Neural progenitor cell (in vitro differentiated cells): ENCODE measurements at regions not wholly inside any gene's neighbourhood (a gene's known extent, or its start where the extent isn't known, plus 50 kb on each side); places are given as distances from the start of the nearest gene placed in this dataset.
A peak's percentile ranks its signal among the peaks of the same experiment; 100 is the strongest.

Source experiments
- DNase-seq: peaks from one replicate; pipeline ENCODE4 v3.0.0-alpha.2; 2016; ENCODE audit warnings: low spot score
- H2AFZ ChIP-seq: fragments of 200-600 bp; sonication (generic); replicated peaks from 2 replicates; pipeline ENCODE4 v1.6.1; 2016; ENCODE audit warnings: antibody characterized with exemption
- H3F3A ChIP-seq: fragments of 200-600 bp; sonication (generic); 2 replicates; pipeline ENCODE4 v1.6.1; 2016; ENCODE audit warnings: antibody characterized with exemption, low read depth
- H3K27ac ChIP-seq: fragments of 200-600 bp; sonication (generic); 2 replicates; pipeline ENCODE4 v1.5.1; 2016; ENCODE audit warnings: mild to moderate bottlenecking
- H3K27me3 ChIP-seq: fragments of 200-600 bp; sonication (generic); 2 replicates; pipeline ENCODE4 v1.6.1; 2016; ENCODE audit warnings: mild to moderate bottlenecking, moderate library complexity
- H3K36me3 ChIP-seq: fragments of 200-600 bp; sonication (generic); 2 replicates; pipeline ENCODE4 v1.5.1; 2016
- H3K4me1 ChIP-seq: fragments of 200-600 bp; sonication (generic); 2 replicates; pipeline ENCODE4 v1.6.1; 2016; ENCODE audit warnings: mixed run types
- H3K4me2 ChIP-seq: fragments of 200-600 bp; sonication (generic); 2 replicates; pipeline ENCODE4 v1.6.1; 2016
- H3K4me3 ChIP-seq: fragments of 200-600 bp; sonication (generic); 2 replicates; pipeline ENCODE4 v1.5.1; 2016
- H3K79me2 ChIP-seq: fragments of 200-600 bp; sonication (generic); 2 replicates; pipeline ENCODE4 v1.6.1; 2016; ENCODE audit warnings: low read depth
- H3K9ac ChIP-seq: fragments of 200-600 bp; sonication (generic); 2 replicates; pipeline ENCODE4 v1.6.1; 2016
- H3K9me3 ChIP-seq: fragments of 200-600 bp; sonication (generic); 2 replicates; pipeline ENCODE4 v1.5.1; 2016; ENCODE audit warnings: low read depth
- H4K20me1 ChIP-seq: fragments of 200-600 bp; sonication (generic); 2 replicates; pipeline ENCODE4 v1.6.1; 2016; ENCODE audit warnings: low read depth
- H3K27ac Mint-ChIP-seq: 3 replicates; pipeline ENCODE4 v1.8.0; 2021; ENCODE audit warnings: mixed read lengths
- H3K27me3 Mint-ChIP-seq: 2 replicates; pipeline ENCODE4 v1.8.0; 2022; ENCODE audit warnings: low read depth, mild to moderate bottlenecking, inconsistent platforms, moderate library complexity, mixed read lengths; ENCODE audit not compliant: insufficient read depth
- H3K36me3 Mint-ChIP-seq: 3 replicates; pipeline ENCODE4 v1.8.0; 2021; ENCODE audit warnings: mixed read lengths
- H3K4me1 Mint-ChIP-seq: 3 replicates; pipeline ENCODE4 v1.8.0; 2021; ENCODE audit warnings: mixed read lengths
- H3K4me3 Mint-ChIP-seq: 3 replicates; pipeline ENCODE4 v1.8.0; 2021; ENCODE audit warnings: mild to moderate bottlenecking, moderate library complexity, mixed read lengths
- H3K9me3 Mint-ChIP-seq: 3 replicates; pipeline ENCODE4 v1.8.0; 2020; ENCODE audit warnings: mixed read lengths
- CTCF ChIP-seq: fragments of 200-600 bp; sonication (generic); IDR thresholded peaks from 2 replicates; pipeline ENCODE4 v1.5.1; 2017; ENCODE audit warnings: antibody characterized with exemption, mild to moderate bottlenecking
- EZH2 ChIP-seq: fragments of 200-600 bp; sonication (generic); IDR thresholded peaks from 2 replicates; pipeline ENCODE4 v1.6.1; 2017; ENCODE audit warnings: antibody characterized with exemption, mild to moderate bottlenecking, moderate library complexity
- EZH2phosphoT487 ChIP-seq: fragments of 200-600 bp; sonication (generic); IDR thresholded peaks from 2 replicates; pipeline ENCODE4 v1.6.1; 2017; ENCODE audit warnings: antibody characterized with exemption

DNA sequence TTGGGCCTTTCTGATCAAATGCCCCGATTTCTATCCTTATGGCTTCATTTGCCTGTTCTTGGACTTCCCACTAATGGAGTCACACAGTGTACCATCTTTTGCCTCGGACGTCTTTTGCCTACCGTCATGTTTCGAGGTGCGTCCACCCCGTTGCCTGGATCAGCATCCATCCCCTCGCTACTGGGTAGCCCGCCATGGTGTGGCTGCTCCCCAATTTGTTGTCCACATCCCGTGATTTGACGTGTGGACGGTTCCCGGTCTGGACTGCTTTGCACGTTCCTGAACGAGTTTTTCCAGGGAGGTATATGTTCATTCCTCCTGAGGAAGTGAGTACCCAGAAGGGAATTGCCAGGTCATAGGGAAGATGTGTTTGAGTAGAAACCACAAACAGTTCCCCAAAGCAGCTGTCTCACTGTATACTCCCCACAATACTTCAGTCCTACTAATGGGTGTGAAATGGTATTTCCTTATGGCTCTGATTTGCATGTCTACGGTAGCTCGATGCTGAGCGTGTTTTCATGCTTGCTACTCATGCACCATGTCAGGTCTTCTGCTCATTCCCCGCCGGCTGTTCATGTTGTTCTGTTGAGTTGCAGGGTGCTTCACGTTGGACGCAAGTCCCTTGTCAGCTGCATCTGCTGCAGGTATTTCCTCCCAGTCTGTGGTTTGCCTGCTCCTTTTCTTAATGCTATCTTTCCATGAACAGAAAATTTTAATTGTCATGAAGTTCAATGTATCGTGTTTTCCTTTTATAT is 86.8 kb upstream of the AFDN start:
- H3K36me3 ChIP-seq, result no peaks in the 10 kb centered on the region
- Mint-ChIP-seq H3K27me3 (peaks cover 7% of the 10 kb centered on the region), H3K27ac (no peak overlapping the region)

DNA sequence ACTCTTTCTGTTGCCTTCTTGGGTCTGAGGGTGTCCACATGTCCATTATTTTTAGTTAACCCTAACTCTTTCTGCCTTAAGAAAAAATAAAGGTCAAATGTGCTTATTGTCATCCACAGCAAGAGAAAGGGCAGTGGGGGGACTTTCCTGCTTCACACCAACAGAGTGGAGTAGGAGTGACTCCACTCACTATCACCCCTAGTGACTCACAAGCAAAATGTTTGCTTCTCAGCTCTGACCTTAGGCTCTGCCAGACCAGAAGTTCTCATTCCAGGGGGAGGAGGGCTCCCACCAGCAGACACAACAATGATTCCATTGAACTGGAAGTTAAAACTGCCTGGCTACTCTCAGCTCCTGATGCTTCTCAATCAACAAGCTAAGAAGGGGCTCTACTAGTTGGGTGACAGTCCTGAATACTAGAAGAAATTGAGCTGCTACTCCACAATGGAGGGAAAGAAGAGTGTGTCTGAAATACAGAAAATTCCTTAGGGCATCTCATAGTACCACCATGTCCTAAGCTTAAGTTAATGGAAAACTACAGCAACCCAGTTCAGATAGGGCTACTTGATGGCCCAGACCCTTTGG is 83.9 kb upstream of the AFDN start:
- peaks cover 12% of the 10 kb centered on the region for H3K4me1 Mint-ChIP-seq
- peak overlapping the region; percentile 69 for H3K27ac Mint-ChIP-seq
- TF ChIP-seq CTCF (peak; percentile 18), EZH2phosphoT487 (no peak)

More for the DNA sequence above, 86.8 kb upstream of the AFDN start:
- H3K4me2 ChIP-seq, result no peak overlapping the region
- no peaks in the 10 kb centered on the region for H3K79me2 ChIP-seq
- TF ChIP-seq EZH2phosphoT487, result no peak
- H3K4me3 Mint-ChIP-seq, result no peak overlapping the region
- H3K27ac ChIP-seq, result no peak overlapping the region
- no peaks in the 10 kb centered on the region for H3K4me1 ChIP-seq
- no peak overlapping the region for H3K9ac ChIP-seq
- no peaks in the 10 kb centered on the region for H3F3A ChIP-seq
- H3K9me3 Mint-ChIP-seq, result peaks cover 3% of the 10 kb centered on the region
- no peak overlapping the region for H2AFZ ChIP-seq
- no peak overlapping the region for H3K4me3 ChIP-seq
- H3K9me3 ChIP-seq, result no peaks in the 10 kb centered on the region
- no peaks in the 10 kb centered on the region for H4K20me1 ChIP-seq
- H3K36me3 Mint-ChIP-seq, result no peaks in the 10 kb centered on the region
- no peak for DNase-seq
- H3K27me3 ChIP-seq, result no peaks in the 10 kb centered on the region
- H3K4me1 Mint-ChIP-seq, result peaks cover 15% of the 10 kb centered on the region

GRCh38 chr6:167744681-167745669 is 81.7 kb upstream of the AFDN start:
- no peaks in the 10 kb centered on the region for H3K36me3 Mint-ChIP-seq
- peaks cover 10% of the 10 kb centered on the region for H3K4me1 ChIP-seq
- no peaks in the 10 kb centered on the region for H3K27me3 ChIP-seq
- H3K4me1 Mint-ChIP-seq, result peaks cover 20% of the 10 kb centered on the region
- no peaks in the 10 kb centered on the region for H3K79me2 ChIP-seq
- H3K4me3 ChIP-seq, result no peak overlapping the region
- no peak overlapping the region for H3K27ac Mint-ChIP-seq
- no peak overlapping the region for H3K4me2 ChIP-seq
- H3K4me3 Mint-ChIP-seq, result no peak overlapping the region
- no peak overlapping the region for H3K27ac ChIP-seq
- no peaks in the 10 kb centered on the region for H3F3A ChIP-seq
- no peak for TF ChIP-seq EZH2
- peaks cover 7% of the 10 kb centered on the region for H3K27me3 Mint-ChIP-seq
- peaks cover 3% of the 10 kb centered on the region for H3K9me3 Mint-ChIP-seq
- no peaks in the 10 kb centered on the region for H3K36me3 ChIP-seq
- H3K9ac ChIP-seq, result no peak overlapping the region
- DNase-seq, result no peak
- no peak overlapping the region for H2AFZ ChIP-seq
- H3K9me3 ChIP-seq, result no peaks in the 10 kb centered on the region
- no peaks in the 10 kb centered on the region for H4K20me1 ChIP-seq

More for the DNA sequence above, 83.9 kb upstream of the AFDN start:
- Histone ChIP-seq H3K9me3 (no peaks in the 10 kb centered on the region), H3K9ac (no peak overlapping the region), H3K27me3 (no peaks in the 10 kb centered on the region), H4K20me1 (no peaks in the 10 kb centered on the region), H3K27ac (no peak overlapping the region), H3K36me3 (no peaks in the 10 kb centered on the region), H2AFZ (no peak overlapping the region), H3K4me3 (no peak overlapping the region), H3F3A (no peaks in the 10 kb centered on the region), H3K4me1 (peaks cover 10% of the 10 kb centered on the region), H3K4me2 (no peak overlapping the region), H3K79me2 (no peaks in the 10 kb centered on the region)
- H3K9me3 Mint-ChIP-seq, result peaks cover 3% of the 10 kb centered on the region
- peaks cover 4% of the 10 kb centered on the region for H3K27me3 Mint-ChIP-seq
- no peaks in the 10 kb centered on the region for H3K36me3 Mint-ChIP-seq
- DNase-seq, result peak; percentile 45
- H3K4me3 Mint-ChIP-seq, result no peak overlapping the region

GRCh38 chr6:167745670-167746389 is 80.9 kb upstream of the AFDN start:
- peaks cover 7% of the 10 kb centered on the region for H3K27me3 Mint-ChIP-seq
- no peak overlapping the region for H3K4me3 ChIP-seq
- TF ChIP-seq EZH2phosphoT487, result no peak
- TF ChIP-seq CTCF, result no peak
- no peak for TF ChIP-seq EZH2
- no peaks in the 10 kb centered on the region for H3K36me3 ChIP-seq
- H4K20me1 ChIP-seq, result no peaks in the 10 kb centered on the region
- DNase-seq, result no peak
- H3K9ac ChIP-seq, result no peak overlapping the region
- H3F3A ChIP-seq, result no peaks in the 10 kb centered on the region
- H3K36me3 Mint-ChIP-seq, result no peaks in the 10 kb centered on the region
- no peaks in the 10 kb centered on the region for H3K79me2 ChIP-seq
- peaks cover 3% of the 10 kb centered on the region for H3K9me3 Mint-ChIP-seq
- no peaks in the 10 kb centered on the region for H3K9me3 ChIP-seq
- no peak overlapping the region for H2AFZ ChIP-seq
- H3K4me1 Mint-ChIP-seq, result peaks cover 27% of the 10 kb centered on the region
- no peak overlapping the region for H3K27ac ChIP-seq
- peaks cover 10% of the 10 kb centered on the region for H3K4me1 ChIP-seq
- H3K27ac Mint-ChIP-seq, result no peak overlapping the region
- no peaks in the 10 kb centered on the region for H3K27me3 ChIP-seq
- no peak overlapping the region for H3K4me3 Mint-ChIP-seq
- no peak overlapping the region for H3K4me2 ChIP-seq
